UCSD-AML1 (cell line): ENCODE measurements at regions not wholly inside any gene's neighbourhood (a gene's known extent, or its start where the extent isn't known, plus 50 kb on each side); places are given as distances from the start of the nearest gene placed in this dataset.
"Not testable (repeated sequence)": the region's sequence is repeated elsewhere in the genome, so short reads cannot be mapped to it uniquely, and the experiment has no call there.

Experiments used
- DNase-seq: peaks from one replicate; lab custom pipeline; 2025; ENCODE audit not compliant: unreplicated experiment; lab: John Stamatoyannopoulos, UW

GRCh38 chr1:57532299-57532698 is 108.4 kb upstream of the DAB1 start:
- DNase-seq, result no peak

GRCh38 chr1:57530911-57531260 is 107.0 kb upstream of the DAB1 start:
- DNase-seq, result not testable (repeated sequence)

- DNase-seq, result no peak
Observed at GRCh38 chr1:57530206-57530910, 106.5 kb upstream of the DAB1 start.

DNA sequence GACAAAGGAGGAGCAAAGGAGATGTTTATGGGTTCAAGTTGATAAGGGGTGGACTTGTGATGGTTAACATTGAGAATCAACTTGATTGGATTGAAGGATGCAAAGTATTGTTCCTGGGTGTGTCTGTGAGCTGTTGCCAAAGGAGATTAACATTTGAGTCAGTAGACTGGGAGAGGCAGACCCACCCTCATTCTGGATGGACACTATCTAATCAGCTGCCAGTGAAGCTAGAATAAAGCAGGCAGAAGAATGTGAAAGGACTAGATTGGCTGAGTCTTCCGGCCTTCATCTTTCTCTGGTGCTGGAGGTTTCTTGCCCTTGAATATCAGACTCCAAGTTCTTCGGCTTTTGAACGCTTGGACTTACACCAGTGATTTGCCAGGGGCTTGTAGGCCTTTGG is 98.7 kb upstream of the DAB1 start:
- no peak for DNase-seq

DNA sequence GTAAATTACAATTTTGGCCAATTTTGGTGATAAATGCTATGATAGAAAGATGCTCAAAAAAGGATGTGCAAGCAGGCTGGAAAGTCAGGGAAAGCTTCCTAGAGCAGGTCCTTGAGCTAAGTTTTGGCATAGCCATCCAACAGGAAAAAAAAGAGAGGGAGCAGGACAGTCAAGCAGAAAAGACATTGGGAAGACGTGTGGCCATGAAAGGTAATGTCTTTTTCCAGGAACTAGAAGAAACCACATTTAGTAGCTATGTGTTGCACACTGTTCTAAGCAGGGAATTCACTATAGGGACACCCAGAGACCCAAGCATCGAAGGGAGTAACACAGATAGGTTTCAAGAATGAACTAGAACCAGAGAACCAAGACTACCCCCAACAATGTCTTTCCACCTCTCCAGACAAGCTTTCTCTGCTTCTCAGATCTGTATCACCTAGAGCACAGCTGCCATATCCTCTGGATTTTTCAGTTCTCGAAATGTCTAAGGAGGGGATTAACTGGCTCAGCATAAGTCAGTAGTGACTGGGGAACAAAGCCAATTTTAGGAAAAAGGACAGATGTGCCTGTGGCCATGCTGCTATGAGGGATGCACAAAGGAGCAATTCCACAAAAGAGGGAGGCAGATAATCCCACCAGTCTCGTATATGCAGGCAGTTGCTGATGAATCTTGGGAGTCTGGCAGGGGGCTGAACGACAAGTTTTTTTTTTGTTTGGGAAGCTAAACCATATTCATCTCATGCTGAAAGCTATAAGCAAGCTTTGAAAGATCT is 97.1 kb upstream of the DAB1 start:
- no peak for DNase-seq

DNA sequence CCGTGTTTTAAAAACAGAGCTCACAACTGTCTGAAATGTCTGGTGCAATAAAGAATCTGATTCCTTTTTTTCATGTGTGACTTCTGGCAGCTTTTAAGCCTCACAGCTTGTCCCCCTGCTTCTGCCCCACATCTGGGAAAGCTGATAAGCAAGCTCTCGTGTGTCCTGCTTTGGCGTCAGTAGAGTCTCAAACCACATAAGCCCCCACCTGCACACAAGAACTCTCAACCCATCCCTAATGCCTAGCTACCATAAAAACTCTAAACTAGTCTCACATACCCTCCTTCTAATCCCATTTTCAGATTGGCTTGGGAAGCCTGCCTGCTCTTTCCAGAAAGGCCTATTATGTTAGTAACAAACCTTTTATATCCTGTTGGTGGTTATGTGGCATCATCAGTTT is 94.6 kb upstream of the DAB1 start:
- no peak for DNase-seq

- DNase-seq, result no peak
Observed at GRCh38 chr1:57517587-57518374, 93.9 kb upstream of the DAB1 start.

DNA sequence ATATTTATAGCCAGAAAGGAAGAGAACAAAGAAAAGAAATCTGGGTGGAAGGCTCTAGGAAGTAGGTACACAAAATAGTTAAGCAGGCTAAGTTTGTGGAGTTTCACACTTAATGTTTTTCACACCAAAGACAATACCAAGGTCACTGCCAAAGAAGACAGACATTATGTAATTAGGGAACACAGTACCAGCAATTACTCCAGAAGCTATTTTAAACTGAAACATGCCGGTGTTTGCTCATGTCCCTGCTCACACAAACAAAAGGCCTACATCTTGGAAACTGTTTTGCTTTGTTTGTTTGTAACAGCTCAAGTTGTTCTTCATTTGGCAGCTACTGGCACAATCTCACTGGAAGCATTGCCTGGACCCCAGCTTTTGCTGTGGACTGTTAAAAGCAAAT is 88.5 kb upstream of the DAB1 start:
- DNase-seq, result no peak

GRCh38 chr1:57506941-57507340 is 83.1 kb upstream of the DAB1 start:
- DNase-seq, result no peak

- no peak for DNase-seq
Observed at GRCh38 chr1:57503337-57503736, 79.5 kb upstream of the DAB1 start.

DNA sequence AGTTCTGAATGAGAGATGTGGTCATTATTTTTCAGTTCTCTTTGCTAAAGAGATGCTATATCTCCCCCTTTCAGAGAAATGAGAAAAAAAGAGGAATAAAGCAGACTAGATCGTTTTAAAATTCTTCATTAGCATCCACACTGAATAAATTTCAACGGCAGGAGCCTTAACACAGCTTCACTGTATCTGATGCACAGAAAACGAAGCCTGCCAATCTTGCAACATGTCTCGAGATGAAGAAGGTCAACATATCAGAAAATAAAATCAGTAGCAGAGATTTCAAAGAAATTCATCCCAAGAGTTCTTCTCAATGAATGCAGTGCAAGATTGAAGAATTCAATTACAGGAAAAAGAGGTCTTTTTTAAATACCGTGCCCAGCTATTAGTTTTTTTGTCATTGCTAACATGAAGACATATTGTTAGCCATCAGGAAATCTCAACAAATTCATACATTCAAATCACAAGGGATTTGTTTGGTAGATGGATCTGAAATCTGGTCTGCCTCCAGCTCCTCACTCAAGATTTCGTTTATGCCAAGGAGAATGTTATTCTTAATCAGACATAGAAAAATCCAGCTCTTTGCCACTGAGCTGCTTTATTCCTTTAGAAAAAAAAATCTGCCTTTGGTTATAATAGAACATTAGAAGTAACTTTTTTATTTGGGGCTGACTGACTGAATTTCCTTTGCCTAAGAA is 76.4 kb upstream of the DAB1 start:
- DNase-seq, result no peak

GRCh38 chr1:57494530-57495079 is 70.7 kb upstream of the DAB1 start:
- no peak for DNase-seq

GRCh38 chr1:57492586-57493226 is 68.8 kb upstream of the DAB1 start:
- no peak for DNase-seq

DNA sequence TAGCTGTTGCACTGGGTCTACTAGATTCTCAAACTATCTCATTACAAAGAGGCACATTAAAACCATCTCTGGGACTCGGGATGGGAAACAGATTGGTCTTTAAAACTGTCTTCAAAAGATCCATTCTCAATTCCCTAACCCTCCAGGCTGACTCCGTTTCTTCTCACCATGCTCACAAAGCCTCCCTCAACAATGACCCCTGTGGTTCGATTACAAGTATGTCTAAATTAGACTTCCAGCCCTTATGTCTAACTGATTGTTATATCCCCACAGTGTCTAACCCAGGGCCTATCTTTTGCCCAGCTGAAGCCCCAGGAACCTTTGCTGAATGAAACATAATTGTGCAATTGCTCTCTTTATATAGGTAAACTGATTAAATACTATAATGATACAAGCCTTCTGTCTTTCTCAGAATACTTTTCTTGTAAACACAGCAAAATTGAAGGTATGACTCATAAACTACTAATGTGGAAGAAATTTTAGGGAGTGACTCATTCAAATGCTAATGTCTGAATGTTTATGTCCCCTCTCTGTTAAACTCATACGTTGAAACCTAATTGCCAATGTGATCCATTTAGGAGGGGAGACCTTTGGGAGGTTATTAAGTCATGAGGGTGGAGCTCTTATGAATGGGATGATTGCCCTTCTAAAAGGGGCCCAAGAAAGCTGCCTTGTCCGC is 65.6 kb upstream of the DAB1 start:
- no peak for DNase-seq

DNA sequence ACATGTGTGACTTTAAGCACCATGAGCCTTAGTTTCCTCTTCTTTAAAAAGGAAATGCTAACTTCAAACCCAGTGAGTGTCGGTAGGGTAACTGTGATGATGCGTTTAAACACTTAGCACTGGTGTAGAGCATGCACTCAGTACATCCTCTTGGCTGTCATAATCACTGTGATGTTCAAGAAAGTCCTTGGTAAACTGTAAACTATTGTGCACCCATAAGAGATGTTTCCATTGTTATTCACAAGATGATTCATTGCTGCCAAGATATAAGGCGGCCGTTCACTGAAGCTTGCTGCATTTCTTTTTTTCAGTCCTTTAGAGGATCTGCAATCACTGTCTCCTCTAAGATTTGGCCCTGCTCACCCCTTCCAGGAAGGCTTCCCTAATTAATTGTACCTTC is 61.8 kb upstream of the DAB1 start:
- no peak for DNase-seq

- no peak for DNase-seq
Observed at GRCh38 chr1:57483954-57484353, 60.1 kb upstream of the DAB1 start.

GRCh38 chr1:57479471-57479870 is 55.6 kb upstream of the DAB1 start:
- DNase-seq, result no peak

GRCh38 chr1:57475366-57475765 is 51.5 kb upstream of the DAB1 start:
- no peak for DNase-seq

DNA sequence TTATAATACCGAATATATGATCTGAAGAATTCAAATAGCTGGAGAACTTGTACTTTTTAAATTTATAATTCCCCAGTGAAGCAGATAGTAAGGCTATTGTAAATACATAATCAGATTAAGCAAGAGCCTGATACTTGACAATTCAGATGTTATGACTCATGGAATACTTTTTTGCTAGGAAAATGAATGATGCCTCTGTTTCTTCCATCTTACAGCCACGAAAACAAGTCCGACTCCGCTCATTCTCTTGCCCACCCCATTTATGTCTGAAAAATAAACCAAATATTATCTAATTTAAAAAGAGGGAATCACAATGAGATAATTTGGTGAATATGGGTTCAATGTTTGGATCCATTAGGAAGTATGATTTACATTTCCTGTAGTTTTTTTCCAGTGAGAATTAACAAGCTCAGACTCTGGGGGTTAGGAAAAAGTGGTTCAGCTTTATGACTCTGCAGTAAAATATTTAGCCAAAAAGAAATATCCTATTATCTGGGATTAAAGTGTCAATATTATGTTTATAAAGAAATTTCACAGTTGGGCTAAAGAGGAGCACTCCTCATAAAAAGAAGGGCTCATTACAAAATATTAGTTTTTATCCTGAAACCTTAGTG is 50.4 kb upstream of the DAB1 start:
- no peak for DNase-seq
